ENCODE measurements at regions not wholly inside any gene's neighbourhood (a gene's known extent, or its start where the extent isn't known, plus 50 kb on each side); places are given as distances from the start of the nearest gene placed in this dataset.

GRCh38 chr14:97306133-97306759 lies 509.1 kb downstream of the VRK1 start:
- ChIA-PET POLR2A (no interaction called here), CTCF (interaction anchor here (1.1 kb wide), 1 partner anchor 8 kb away, joined by 5 read pairs; no protein-coding TSS in a partner anchor)
- H3K9me3 ChIP-seq (ENCODE audit: control insufficient read depth, insufficient read depth, low read depth, low read length) = no peaks in the 10 kb centered on the region
- no peak overlapping the region for H3K27ac ChIP-seq (ENCODE audit: extremely low read depth, low read depth, low read length)
- H3K36me3 ChIP-seq (ENCODE audit: control insufficient read depth in 2 of 2, insufficient read depth in 1 of 2, low read length in 2 of 2) = no peaks in the 10 kb centered on the region
- no peaks in the 10 kb centered on the region for H3K4me1 ChIP-seq (ENCODE audit: control insufficient read depth, insufficient read depth, low read length)
- TF ChIP-seq OSR2 (tag by site-specific recombination; IDR thresholded peaks at IDR 0.05) (no peak), SCRT2 (tag by site-specific recombination; IDR thresholded peaks at IDR 0.05) (no peak), HOXA7 (CRISPR knock-in tag; IDR thresholded peaks at IDR 0.05; ENCODE audit: borderline replicate concordance) (no peak), ZNF529 (tag by site-specific recombination; IDR thresholded peaks at IDR 0.05; ENCODE audit: insufficient replicate concordance) (no peak), ZNF148 (tag by site-specific recombination; IDR thresholded peaks at IDR 0.05; ENCODE audit: borderline replicate concordance) (no peak), ZNF133 (tag by site-specific recombination; IDR thresholded peaks at IDR 0.05) (no peak), ZNF354C (tag by site-specific recombination; IDR thresholded peaks at IDR 0.05; ENCODE audit: borderline replicate concordance, low read depth) (no peak), ZFP3 (tag by site-specific recombination; IDR thresholded peaks at IDR 0.05; ENCODE audit: low read depth) (no peak), ZNF747 (tag by site-specific recombination; IDR thresholded peaks at IDR 0.05) (no peak), ATF2 (tag by site-specific recombination; IDR thresholded peaks at IDR 0.05; ENCODE audit: low read depth) (no peak), ZNF549 (tag by site-specific recombination; IDR thresholded peaks at IDR 0.05) (no peak), ZNF677 (tag by site-specific recombination; IDR thresholded peaks at IDR 0.05) (no peak), GLIS2 (tag by site-specific recombination; IDR thresholded peaks at IDR 0.05) (no peak), KLF7 (tag by site-specific recombination; IDR thresholded peaks at IDR 0.05; ENCODE audit: borderline replicate concordance) (no peak)
- H3K4me3 ChIP-seq (ENCODE audit: low read depth, low read length) = no peak overlapping the region

GRCh38 chr14:97306760-97307246 lies 509.6 kb downstream of the VRK1 start:
- Histone ChIP-seq H3K27ac (ENCODE audit: extremely low read depth, low read depth, low read length) (no peak overlapping the region), H3K4me1 (ENCODE audit: control insufficient read depth, insufficient read depth, low read length) (no peaks in the 10 kb centered on the region), H3K4me3 (ENCODE audit: low read depth, low read length) (no peak overlapping the region), H3K36me3 (ENCODE audit: control insufficient read depth in 2 of 2, insufficient read depth in 1 of 2, low read length in 2 of 2) (no peaks in the 10 kb centered on the region), H3K9me3 (ENCODE audit: control insufficient read depth, insufficient read depth, low read depth, low read length) (no peaks in the 10 kb centered on the region)
- ChIA-PET CTCF (interaction anchor here (1.1 kb wide), 1 partner anchor 8 kb away, joined by 5 read pairs; no protein-coding TSS in a partner anchor), POLR2A (no interaction called here)
- TF ChIP-seq ZNF157 (tag by site-specific recombination; IDR thresholded peaks at IDR 0.05) = no peak
- TF ChIP-seq YY2 (tag by site-specific recombination; IDR thresholded peaks at IDR 0.05) = no peak
- TF ChIP-seq ZBTB17 (tag by site-specific recombination; IDR thresholded peaks at IDR 0.05) = no peak
- no peak for TF ChIP-seq ZBTB10 (tag by site-specific recombination; IDR thresholded peaks at IDR 0.05)
- no peak for TF ChIP-seq ZNF23 (tag by site-specific recombination; IDR thresholded peaks at IDR 0.05; ENCODE audit: borderline replicate concordance)
- no peak for TF ChIP-seq ZNF843 (tag by site-specific recombination; IDR thresholded peaks at IDR 0.05)
- TF ChIP-seq ZNF645 (tag by site-specific recombination; IDR thresholded peaks at IDR 0.05) = no peak
- TF ChIP-seq ZNF510 (tag by site-specific recombination; IDR thresholded peaks at IDR 0.05; ENCODE audit: insufficient replicate concordance) = no peak
- TF ChIP-seq ZNF394 (tag by site-specific recombination; IDR thresholded peaks at IDR 0.05; ENCODE audit: borderline replicate concordance) = no peak
- TF ChIP-seq ZNF692 (tag by site-specific recombination; IDR thresholded peaks at IDR 0.05) = no peak
